Esophagus muscularis mucosa (tissue), 4 donors: ENCODE measurements at regions not wholly inside any gene's neighbourhood (a gene's known extent, or its start where the extent isn't known, plus 50 kb on each side); places are given as distances from the start of the nearest gene placed in this dataset.
A peak's percentile ranks its signal among the peaks of the same experiment; 100 is the strongest.
"Not testable (repeated sequence)": the region's sequence is repeated elsewhere in the genome, so short reads cannot be mapped to it uniquely, and the experiment has no call there.

Experiments used
- DNase-seq: peaks from one replicate; pipeline ENCODE4 v3.0.0-alpha.2; 2017; ENCODE audit errors: extremely low spot score
- H3K27ac ChIP-seq, 4 donors: fragments of 200-600 bp; sonication (generic); replicated peaks in 1 of 4; 1 replicate in 3 of 4; 2 replicates in 1 of 4; pipeline ENCODE4 v1.5.1; 2016 to 2019; ENCODE audit warnings: mild to moderate bottlenecking in 1 of 4
- H3K27me3 ChIP-seq, 4 donors: fragments of 200-600 bp; sonication (generic); one replicate each; pipeline versions ENCODE4 v1.5.1 to v1.6.0; 2016 to 2019
- H3K36me3 ChIP-seq, 4 donors: fragments of 200-600 bp; sonication (generic); one replicate each; pipeline ENCODE4 v1.5.1; 2016 to 2019
- H3K4me1 ChIP-seq, 4 donors: fragments of 200-600 bp; sonication (generic); one replicate each; pipeline ENCODE4 v1.5.1; 2016 to 2019
- H3K4me3 ChIP-seq, 4 donors: fragments of 200-600 bp; sonication (generic); 1 replicate in 2 of 4; 2 replicates in 2 of 4; pipeline ENCODE4 v1.5.1; 2016 to 2019; ENCODE audit warnings: mild to moderate bottlenecking in 4 of 4, moderate library complexity in 1 of 4
- H3K9me3 ChIP-seq, 4 donors: fragments of 200-600 bp; sonication (generic); 1 replicate in 3 of 4; 2 replicates in 1 of 4; pipeline ENCODE4 v1.5.1; 2016 to 2019
- EP300 ChIP-seq: sonication (generic); formaldehyde crosslinking; IDR thresholded peaks from one replicate; pipeline ENCODE4 v1.6.1; 2017; ENCODE audit warnings: antibody characterized with exemption
- POLR2A ChIP-seq: fragments of 450-650 bp; IDR thresholded peaks from one replicate; pipeline ENCODE4 v1.6.1; 2017; ENCODE audit warnings: antibody characterized with exemption, moderate library complexity, mild to moderate bottlenecking, low read depth
- POLR2AphosphoS5 ChIP-seq, 2 donors: sonication (generic); formaldehyde crosslinking; IDR thresholded peaks; one replicate each; pipeline ENCODE4 v1.6.1; 2017; ENCODE audit warnings: antibody characterized with exemption in 2 of 2
- WGBS: methylation state at CpG from one replicate; pipeline ENCODE4 v1.1.5; 2018; 5-methylcytosine and 5-hydroxymethylcytosine counted together
- intact Hi-C: fragments of 100-400 bp; cut with DNase I; formaldehyde crosslinking; loops from one replicate; pipeline ENCODE4 v1.15.1; 2023
- TF ChIP-seq, protein P1 (sequence below), 3 experiments: fragments of 200-600 bp in 2 of 3; fragments of 450-650 bp in 1 of 3; sonication (generic) in 2 of 3; IDR thresholded peaks; one replicate each; pipeline ENCODE4 v1.5.1; 2017 to 2019; ENCODE audit warnings: antibody characterized with exemption in 3 of 3, mild to moderate bottlenecking in 2 of 3, moderate library complexity in 1 of 3

DNA sequence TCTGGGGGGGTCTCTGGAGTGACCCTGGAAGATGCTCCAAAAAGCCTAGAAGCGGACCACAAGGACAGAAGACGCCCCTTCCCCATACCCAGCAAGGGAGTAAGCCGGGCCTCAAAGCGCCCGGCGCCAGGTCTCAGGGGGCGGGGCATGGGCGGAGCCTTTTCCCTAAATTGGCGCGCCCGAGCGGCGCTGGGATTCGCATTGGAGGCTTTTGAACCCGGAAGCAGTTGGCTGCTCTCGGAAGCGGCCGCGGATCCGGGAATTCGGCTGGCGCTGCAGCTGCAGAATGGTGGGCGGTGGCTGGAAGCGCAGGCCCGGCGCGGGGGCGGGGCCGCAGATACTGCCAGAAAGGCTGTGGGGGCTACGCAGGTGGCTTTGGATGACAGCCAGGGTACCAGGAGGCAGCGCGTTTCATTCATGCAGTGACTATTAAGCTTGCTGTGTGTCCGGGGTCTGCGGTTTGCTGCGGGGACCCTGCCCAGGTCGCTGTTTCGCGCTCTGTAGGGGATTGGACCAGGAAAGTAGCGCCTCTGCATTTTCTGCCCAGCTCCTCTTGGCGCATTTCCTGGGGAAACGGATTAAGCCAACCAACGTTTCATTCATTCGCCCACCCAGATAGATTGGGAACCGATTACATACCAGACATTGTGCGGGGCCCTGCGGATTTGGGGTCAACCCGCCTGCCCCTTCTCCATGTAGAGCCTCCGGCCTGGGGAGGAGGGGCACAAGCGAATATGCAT, 83.0 kb upstream of the FREM1 start:
- Histone ChIP-seq H3K4me1 (peaks cover 11 to 20% (median 19%) of the 10 kb centered on the region in 4 donors), H3K4me3 (peak overlapping the region; percentile 65 to 68 (median 66)), H3K9me3 (no peaks in the 10 kb centered on the region), H3K36me3 (no peaks in the 10 kb centered on the region), H3K27me3 (no peaks in the 10 kb centered on the region), H3K27ac (peak overlapping the region in 1 of 4 donors; percentile 52)
- 13% methylated on average over 12 of the region's 49 CpGs for WGBS
- TF ChIP-seq, protein P1, sequence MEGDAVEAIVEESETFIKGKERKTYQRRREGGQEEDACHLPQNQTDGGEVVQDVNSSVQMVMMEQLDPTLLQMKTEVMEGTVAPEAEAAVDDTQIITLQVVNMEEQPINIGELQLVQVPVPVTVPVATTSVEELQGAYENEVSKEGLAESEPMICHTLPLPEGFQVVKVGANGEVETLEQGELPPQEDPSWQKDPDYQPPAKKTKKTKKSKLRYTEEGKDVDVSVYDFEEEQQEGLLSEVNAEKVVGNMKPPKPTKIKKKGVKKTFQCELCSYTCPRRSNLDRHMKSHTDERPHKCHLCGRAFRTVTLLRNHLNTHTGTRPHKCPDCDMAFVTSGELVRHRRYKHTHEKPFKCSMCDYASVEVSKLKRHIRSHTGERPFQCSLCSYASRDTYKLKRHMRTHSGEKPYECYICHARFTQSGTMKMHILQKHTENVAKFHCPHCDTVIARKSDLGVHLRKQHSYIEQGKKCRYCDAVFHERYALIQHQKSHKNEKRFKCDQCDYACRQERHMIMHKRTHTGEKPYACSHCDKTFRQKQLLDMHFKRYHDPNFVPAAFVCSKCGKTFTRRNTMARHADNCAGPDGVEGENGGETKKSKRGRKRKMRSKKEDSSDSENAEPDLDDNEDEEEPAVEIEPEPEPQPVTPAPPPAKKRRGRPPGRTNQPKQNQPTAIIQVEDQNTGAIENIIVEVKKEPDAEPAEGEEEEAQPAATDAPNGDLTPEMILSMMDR (IDR thresholded peaks at IDR 0.05) = no peak
- peak; percentile 37 to 58 for TF ChIP-seq POLR2AphosphoS5 (IDR thresholded peaks at IDR 0.05)
- TF ChIP-seq POLR2A = no peak
- peak; percentile 24 for TF ChIP-seq EP300
- DNase-seq = no peak
- intact Hi-C loops = no loop called here

DNA sequence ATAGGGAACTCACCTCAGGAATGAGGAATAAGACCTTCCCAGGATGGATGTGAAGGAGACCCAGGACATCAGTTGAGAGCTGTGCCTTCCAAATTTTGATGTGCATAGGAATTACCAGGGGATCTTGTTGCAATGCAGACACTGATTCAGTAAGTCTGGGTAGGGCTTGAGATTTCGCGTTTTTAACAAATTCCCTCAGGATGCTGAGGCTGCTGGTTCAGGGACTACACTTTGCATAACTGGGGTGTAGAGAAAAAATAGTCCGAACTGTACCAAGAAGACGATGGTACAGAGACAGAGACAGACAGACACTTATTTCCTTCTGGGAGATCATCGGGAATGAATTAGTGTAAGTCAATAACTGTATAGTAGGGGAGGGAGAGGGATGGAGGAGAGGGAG, 82.3 kb upstream of the FREM1 start:
- 80% methylated on average over 5 of the region's 5 CpGs for WGBS
- Histone ChIP-seq H3K27me3 (no peaks in the 10 kb centered on the region), H3K9me3 (no peaks in the 10 kb centered on the region), H3K36me3 (no peaks in the 10 kb centered on the region), H3K4me1 (peaks cover 11 to 20% (median 19%) of the 10 kb centered on the region in 4 donors), H3K27ac (no peak overlapping the region), H3K4me3 (peak overlapping the region; percentile 65 to 68 (median 66))
- DNase-seq = no peak
- intact Hi-C loops = no loop called here
- TF ChIP-seq, protein P1 (IDR thresholded peaks at IDR 0.05) = no peak
- no peak for TF ChIP-seq POLR2AphosphoS5 (IDR thresholded peaks at IDR 0.05)
- TF ChIP-seq POLR2A = no peak
- no peak for TF ChIP-seq EP300

DNA sequence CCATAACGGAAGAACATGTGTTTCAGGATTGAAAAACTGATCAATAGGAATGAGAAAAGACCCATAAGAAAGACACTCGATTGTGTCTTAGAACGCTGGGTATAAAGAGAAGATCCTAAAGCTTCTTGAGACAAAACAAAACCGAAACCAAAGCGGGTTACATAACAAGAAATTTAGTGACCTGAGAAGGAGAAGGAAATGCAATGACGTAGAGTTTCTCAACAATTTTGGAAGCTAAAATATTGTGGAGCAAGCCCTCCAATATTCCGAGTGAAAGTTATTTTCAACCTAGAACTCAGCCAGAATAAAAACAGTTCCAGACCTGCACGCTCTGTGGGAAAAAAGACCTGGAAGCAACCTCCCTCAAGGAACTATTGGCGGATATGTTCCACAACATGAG, 81.9 kb upstream of the FREM1 start:
- no peak overlapping the region for H3K27ac ChIP-seq
- intact Hi-C loops = no loop called here
- no peak overlapping the region for H3K4me3 ChIP-seq
- TF ChIP-seq, protein P1 (IDR thresholded peaks at IDR 0.05) = no peak
- TF ChIP-seq POLR2AphosphoS5 (IDR thresholded peaks at IDR 0.05) = no peak
- no peaks in the 10 kb centered on the region for H3K27me3 ChIP-seq
- WGBS = 89% methylated on average over 9 of the region's 9 CpGs
- peaks cover 11 to 20% (median 19%) of the 10 kb centered on the region in 4 donors for H3K4me1 ChIP-seq
- no peaks in the 10 kb centered on the region for H3K9me3 ChIP-seq
- H3K36me3 ChIP-seq = no peaks in the 10 kb centered on the region
- DNase-seq = no peak

DNA sequence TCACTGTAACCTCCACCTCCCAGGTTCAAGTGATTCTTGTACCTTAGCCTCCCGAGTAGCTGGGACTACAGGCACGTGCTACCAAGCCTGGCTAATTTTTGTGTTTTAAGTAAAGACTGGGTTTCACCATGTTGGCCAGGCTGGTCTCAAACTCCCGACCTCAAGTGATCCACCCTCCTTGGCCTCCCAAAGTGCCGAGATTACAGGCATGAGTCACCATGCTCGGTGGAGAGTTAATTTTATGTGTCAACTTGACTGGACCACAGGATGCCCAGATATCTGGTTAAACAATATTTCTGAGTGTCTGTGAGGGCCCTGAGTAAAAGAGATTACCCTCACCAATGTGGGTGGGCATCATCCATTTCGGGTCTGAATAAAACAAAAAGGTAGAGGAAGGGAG, 80.4 kb upstream of the FREM1 start:
- intact Hi-C loops, H3K27ac ChIP-seq, H3K27me3 ChIP-seq, H3K4me3 ChIP-seq, H3K36me3 ChIP-seq, H3K9me3 ChIP-seq, DNase-seq: not testable (repeated sequence)
- 87% methylated on average over 6 of the region's 6 CpGs for WGBS
- H3K4me1 ChIP-seq = peaks cover 11 to 20% (median 19%) of the 10 kb centered on the region in 4 donors

DNA sequence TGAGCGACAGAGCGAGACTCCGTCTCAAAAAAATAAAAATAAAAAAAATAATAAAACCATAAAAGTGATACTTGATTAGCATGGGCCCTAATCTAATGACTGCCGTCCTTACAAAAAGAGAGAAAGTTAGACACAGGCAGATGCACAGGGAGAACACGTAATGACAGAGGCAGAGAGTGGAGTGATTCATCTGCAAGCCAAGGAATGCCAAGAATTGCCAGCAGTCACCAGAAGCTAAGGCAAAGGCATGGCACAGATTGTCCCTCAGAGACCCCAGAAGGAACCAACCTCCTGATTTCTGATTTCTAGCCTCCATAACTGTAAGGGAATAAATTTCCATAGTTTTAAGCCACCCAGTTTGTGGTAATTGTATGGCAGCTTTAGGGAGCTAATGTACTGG, 79.6 kb upstream of the FREM1 start:
- Histone ChIP-seq H3K4me3 (no peak overlapping the region), H3K9me3 (no peaks in the 10 kb centered on the region), H3K27me3 (no peaks in the 10 kb centered on the region), H3K4me1 (peaks cover 11 to 20% (median 19%) of the 10 kb centered on the region in 4 donors), H3K36me3 (no peaks in the 10 kb centered on the region), H3K27ac (no peak overlapping the region)
- no peak for DNase-seq
- WGBS = 97% methylated on average over 5 of the region's 5 CpGs
- TF ChIP-seq POLR2AphosphoS5 (IDR thresholded peaks at IDR 0.05) = no peak
- no peak for TF ChIP-seq POLR2A
- TF ChIP-seq, protein P1 (IDR thresholded peaks at IDR 0.05) = no peak
- intact Hi-C loops = no loop called here

DNA sequence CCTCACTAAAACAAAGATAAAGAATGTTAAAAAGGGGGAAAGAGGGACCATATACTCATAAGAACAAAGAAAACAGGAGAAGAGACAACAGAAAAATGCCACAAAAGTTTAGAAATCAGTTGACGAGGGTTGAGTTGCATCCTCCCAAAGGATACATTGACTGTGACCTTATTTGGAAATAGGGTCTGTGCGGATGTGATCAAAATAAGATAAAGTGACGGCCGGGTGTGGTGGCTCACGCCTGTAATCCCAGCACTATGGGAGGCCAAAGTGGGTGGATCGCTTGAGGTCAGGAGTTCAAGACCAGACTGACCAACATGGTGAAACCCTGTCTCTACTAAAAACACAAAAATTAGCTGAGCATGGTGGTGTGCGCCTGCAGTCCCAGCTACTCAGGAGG, 79.1 kb upstream of the FREM1 start:
- H3K9me3 ChIP-seq, intact Hi-C loops, H3K4me3 ChIP-seq, H3K36me3 ChIP-seq, H3K27ac ChIP-seq, DNase-seq, H3K27me3 ChIP-seq: not testable (repeated sequence)
- peaks cover 9 to 20% (median 19%) of the 10 kb centered on the region in 4 donors for H3K4me1 ChIP-seq
- 93% methylated on average over 7 of the region's 7 CpGs for WGBS
